Embryonic facial prominence (tissue), 1 donor: ENCODE measurements at regions not wholly inside any gene's neighbourhood (a gene's known extent, or its start where the extent isn't known, plus 50 kb on each side); places are given as distances from the start of the nearest gene placed in this dataset.
"Not testable (repeated sequence)": the region's sequence is repeated elsewhere in the genome, so short reads cannot be mapped to it uniquely, and the experiment has no call there.

ENCODE experiments used
- DNase-seq: peaks from one replicate; pipeline ENCODE4 v3.0.0-alpha.2; 2016; ENCODE audit errors: extremely low spot score

- no peak for DNase-seq
Measured at GRCh38 chr7:70846208-70846607, 285.7 kb upstream of the GALNT17 start.

GRCh38 chr7:70849580-70850235, 282.2 kb upstream of the GALNT17 start:
- no peak for DNase-seq

- no peak for DNase-seq
Measured at GRCh38 chr7:70855373-70855772, 276.6 kb upstream of the GALNT17 start.

GRCh38 chr7:70856901-70857630, 274.9 kb upstream of the GALNT17 start:
- DNase-seq = peak; percentile 61

- DNase-seq = no peak
Measured at GRCh38 chr7:70857793-70858545, 274.0 kb upstream of the GALNT17 start.

GRCh38 chr7:70867513-70867912, 264.4 kb upstream of the GALNT17 start:
- DNase-seq = no peak

- DNase-seq = no peak
Measured at GRCh38 chr7:70870349-70870748, 261.6 kb upstream of the GALNT17 start.

- no peak for DNase-seq
Measured at GRCh38 chr7:70872188-70872587, 259.8 kb upstream of the GALNT17 start.

- DNase-seq = no peak
Measured at GRCh38 chr7:70881167-70881847, 250.6 kb upstream of the GALNT17 start.

GRCh38 chr7:70883750-70884439, 248.0 kb upstream of the GALNT17 start:
- no peak for DNase-seq

- DNase-seq = no peak
Measured at GRCh38 chr7:70884440-70884764, 247.5 kb upstream of the GALNT17 start.

- no peak for DNase-seq
Measured at GRCh38 chr7:70884809-70885208, 247.1 kb upstream of the GALNT17 start.

- DNase-seq = no peak
Measured at GRCh38 chr7:70886547-70886946, 245.4 kb upstream of the GALNT17 start.

GRCh38 chr7:70887186-70887585, 244.8 kb upstream of the GALNT17 start:
- DNase-seq = no peak

GRCh38 chr7:70890147-70890969, 241.6 kb upstream of the GALNT17 start:
- no peak for DNase-seq

GRCh38 chr7:70893422-70893821, 238.5 kb upstream of the GALNT17 start:
- no peak for DNase-seq

- no peak for DNase-seq
Measured at GRCh38 chr7:70893971-70894715, 237.8 kb upstream of the GALNT17 start.

- no peak for DNase-seq
Measured at GRCh38 chr7:70894799-70895198, 237.1 kb upstream of the GALNT17 start.

GRCh38 chr7:70895337-70896200, 236.4 kb upstream of the GALNT17 start:
- not testable (repeated sequence) for DNase-seq
